Osteoblast (primary cell): ENCODE measurements at regions not wholly inside any gene's neighbourhood (a gene's known extent, or its start where the extent isn't known, plus 50 kb on each side); places are given as distances from the start of the nearest gene placed in this dataset.

ENCODE experiments used
- DNase-seq: peaks from one replicate; pipeline ENCODE4 v3.0.0; 2011; ENCODE audit warnings: low spot score, mixed read lengths; ENCODE audit not compliant: insufficient read length; ENCODE audit errors: missing footprints
- H2AFZ ChIP-seq: 2 replicates; pipeline ENCODE4 v1.6.0; 2011; ENCODE audit warnings: mild to moderate bottlenecking, low read length
- H3K27ac ChIP-seq: 2 replicates; pipeline ENCODE4 v1.5.1; 2011; ENCODE audit warnings: mild to moderate bottlenecking, low read depth, low read length, moderate library complexity
- H3K27me3 ChIP-seq: 2 replicates; pipeline ENCODE4 v1.6.0; 2012; ENCODE audit warnings: mild to moderate bottlenecking, control low read depth, inconsistent platforms, low read length, moderate library complexity; ENCODE audit not compliant: insufficient read depth
- H3K36me3 ChIP-seq: 2 replicates; pipeline ENCODE4 v1.5.1; 2011; ENCODE audit warnings: mild to moderate bottlenecking, low read length, control low read depth, moderate library complexity; ENCODE audit not compliant: insufficient read depth
- H3K4me1 ChIP-seq: 2 replicates; pipeline ENCODE4 v1.5.1; 2011; ENCODE audit warnings: mild to moderate bottlenecking, low read length, control low read depth, moderate library complexity; ENCODE audit not compliant: insufficient read depth
- H3K4me2 ChIP-seq: 2 replicates; pipeline ENCODE4 v1.6.0; 2011; ENCODE audit warnings: mild to moderate bottlenecking, low read length; ENCODE audit not compliant: insufficient read depth
- H3K4me3 ChIP-seq: fragments of 200-600 bp; sonication (generic); 3 replicates; pipeline ENCODE4 v1.5.1; 2012; ENCODE audit warnings: mild to moderate bottlenecking, low read length, inconsistent platforms; ENCODE audit not compliant: insufficient read depth
- H3K79me2 ChIP-seq: 2 replicates; pipeline ENCODE4 v1.6.0; 2012; ENCODE audit warnings: mild to moderate bottlenecking, low read length, control low read depth, inconsistent platforms; ENCODE audit not compliant: insufficient read depth
- H3K9me3 ChIP-seq: 2 replicates; pipeline ENCODE4 v1.5.1; 2011; ENCODE audit warnings: low read depth, low read length, control low read depth
- H4K20me1 ChIP-seq: 2 replicates; pipeline ENCODE4 v1.6.0; 2012; ENCODE audit warnings: mild to moderate bottlenecking, low read length, control low read depth; ENCODE audit not compliant: insufficient read depth
- TF ChIP-seq, protein P1 (sequence below): IDR thresholded peaks from 2 replicates; pipeline ENCODE4 v1.5.1; 2011; ENCODE audit warnings: mild to moderate bottlenecking, low read depth, low read length, moderate library complexity; ENCODE audit errors: extremely low read depth

DNA sequence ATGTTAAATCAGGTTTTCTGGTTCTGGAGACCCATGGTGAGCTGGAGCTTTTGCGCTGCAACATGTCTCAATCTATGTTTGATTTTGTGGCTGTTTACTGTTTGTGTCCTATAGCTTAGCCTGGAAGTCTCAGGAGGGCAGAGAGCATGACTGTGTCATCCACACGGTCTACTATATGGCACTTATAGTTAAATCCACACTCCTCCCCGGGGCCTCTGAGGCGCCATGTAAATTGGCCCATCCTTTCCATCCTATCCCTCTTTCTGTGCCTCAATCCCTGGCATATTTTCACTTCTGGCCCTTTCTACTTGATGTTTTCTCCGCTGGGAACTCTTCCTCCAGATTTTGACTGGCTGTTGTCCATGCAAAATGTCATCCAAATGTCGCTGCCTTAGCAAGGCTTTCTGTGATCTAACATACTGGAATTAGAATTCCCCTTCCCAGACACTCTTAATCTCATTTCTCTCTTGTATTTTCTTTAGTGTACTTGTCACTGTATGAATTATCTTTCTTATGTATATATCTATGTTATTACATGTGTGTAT is 560.8 kb upstream of the RGMA start:
- no peak overlapping the region for H3K27ac ChIP-seq
- peaks cover 4% of the 10 kb centered on the region for H3K9me3 ChIP-seq
- H3K27me3 ChIP-seq, result no peaks in the 10 kb centered on the region
- no peak overlapping the region for H3K4me3 ChIP-seq
- H3K79me2 ChIP-seq, result no peaks in the 10 kb centered on the region
- H3K36me3 ChIP-seq, result no peaks in the 10 kb centered on the region
- H3K4me2 ChIP-seq, result no peak overlapping the region
- DNase-seq, result no peak
- no peak overlapping the region for H2AFZ ChIP-seq
- no peaks in the 10 kb centered on the region for H3K4me1 ChIP-seq
- TF ChIP-seq, protein P1, sequence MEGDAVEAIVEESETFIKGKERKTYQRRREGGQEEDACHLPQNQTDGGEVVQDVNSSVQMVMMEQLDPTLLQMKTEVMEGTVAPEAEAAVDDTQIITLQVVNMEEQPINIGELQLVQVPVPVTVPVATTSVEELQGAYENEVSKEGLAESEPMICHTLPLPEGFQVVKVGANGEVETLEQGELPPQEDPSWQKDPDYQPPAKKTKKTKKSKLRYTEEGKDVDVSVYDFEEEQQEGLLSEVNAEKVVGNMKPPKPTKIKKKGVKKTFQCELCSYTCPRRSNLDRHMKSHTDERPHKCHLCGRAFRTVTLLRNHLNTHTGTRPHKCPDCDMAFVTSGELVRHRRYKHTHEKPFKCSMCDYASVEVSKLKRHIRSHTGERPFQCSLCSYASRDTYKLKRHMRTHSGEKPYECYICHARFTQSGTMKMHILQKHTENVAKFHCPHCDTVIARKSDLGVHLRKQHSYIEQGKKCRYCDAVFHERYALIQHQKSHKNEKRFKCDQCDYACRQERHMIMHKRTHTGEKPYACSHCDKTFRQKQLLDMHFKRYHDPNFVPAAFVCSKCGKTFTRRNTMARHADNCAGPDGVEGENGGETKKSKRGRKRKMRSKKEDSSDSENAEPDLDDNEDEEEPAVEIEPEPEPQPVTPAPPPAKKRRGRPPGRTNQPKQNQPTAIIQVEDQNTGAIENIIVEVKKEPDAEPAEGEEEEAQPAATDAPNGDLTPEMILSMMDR, result no peak
- H4K20me1 ChIP-seq, result no peaks in the 10 kb centered on the region

DNA sequence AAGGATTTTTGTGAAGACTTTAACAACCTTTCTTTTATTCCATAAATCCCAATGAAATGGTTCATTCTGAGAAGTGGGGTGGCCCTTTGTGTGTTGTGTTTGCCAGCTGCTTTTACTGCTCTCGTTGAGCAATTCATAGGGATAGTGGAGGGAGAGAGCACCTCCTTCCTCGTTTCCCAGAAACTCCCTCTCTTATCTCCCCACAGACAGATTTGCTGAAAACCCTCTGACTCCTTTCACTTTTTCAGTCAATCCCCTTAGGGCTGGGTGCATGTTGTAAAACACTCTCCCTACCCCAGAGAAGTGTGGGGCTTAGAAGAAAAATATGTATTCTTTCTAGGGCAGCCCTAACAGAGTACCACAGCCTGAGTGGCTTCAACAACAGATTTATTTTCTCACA is 557.2 kb upstream of the RGMA start:
- Histone ChIP-seq H3K4me2 (no peak overlapping the region), H3K27ac (no peak overlapping the region), H3K27me3 (no peaks in the 10 kb centered on the region), H3K36me3 (no peaks in the 10 kb centered on the region), H3K4me3 (no peak overlapping the region), H2AFZ (no peak overlapping the region), H3K79me2 (no peaks in the 10 kb centered on the region), H3K9me3 (no peaks in the 10 kb centered on the region), H3K4me1 (no peaks in the 10 kb centered on the region), H4K20me1 (no peaks in the 10 kb centered on the region)
- DNase-seq, result no peak
- TF ChIP-seq, protein P1, result no peak

DNA sequence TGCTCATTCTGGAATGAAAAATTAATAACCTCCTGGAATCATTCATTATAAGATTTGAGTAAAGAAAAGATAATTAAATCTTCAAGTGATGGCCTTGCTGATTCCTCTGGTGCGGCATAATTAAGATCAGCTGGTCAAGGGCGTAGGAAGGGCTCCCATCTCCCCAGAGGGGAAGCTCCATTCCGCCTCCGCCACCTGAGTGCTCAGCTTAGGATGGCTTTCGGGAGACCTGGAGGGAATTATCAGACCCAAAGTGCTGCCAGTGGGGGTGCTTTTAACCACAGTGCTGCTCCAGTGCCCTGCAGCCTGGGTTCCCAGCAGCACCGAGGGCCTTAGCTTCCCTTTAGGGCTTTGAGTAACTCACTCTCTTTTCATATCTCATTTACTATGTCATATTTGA is 556.6 kb upstream of the RGMA start:
- Histone ChIP-seq H3K79me2 (no peaks in the 10 kb centered on the region), H3K4me1 (no peaks in the 10 kb centered on the region), H3K4me3 (no peak overlapping the region), H3K27me3 (no peaks in the 10 kb centered on the region), H3K27ac (no peak overlapping the region), H2AFZ (no peak overlapping the region), H3K36me3 (no peaks in the 10 kb centered on the region), H3K4me2 (no peak overlapping the region), H4K20me1 (no peaks in the 10 kb centered on the region), H3K9me3 (no peaks in the 10 kb centered on the region)
- DNase-seq, result no peak
- TF ChIP-seq, protein P1, result no peak

DNA sequence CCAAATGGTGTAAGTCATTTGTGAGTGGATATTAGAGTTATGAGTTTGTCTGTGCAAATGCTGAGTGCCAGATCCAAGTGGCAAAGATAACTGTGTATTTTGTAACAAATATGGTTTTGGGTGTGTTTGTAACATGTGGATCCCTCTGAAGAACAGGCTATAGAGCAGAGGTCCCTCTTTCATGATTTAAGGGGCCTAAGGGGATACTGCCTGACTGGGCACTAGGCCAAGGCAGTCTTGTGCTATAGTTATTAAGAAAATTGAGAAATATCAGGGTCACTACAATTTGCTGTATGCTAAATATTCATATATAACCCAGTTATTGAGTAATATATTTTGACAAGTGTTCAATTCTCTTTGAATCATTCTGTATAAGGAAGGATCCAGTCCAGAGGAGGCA is 555.6 kb upstream of the RGMA start:
- H3K79me2 ChIP-seq, result no peaks in the 10 kb centered on the region
- H3K27me3 ChIP-seq, result no peaks in the 10 kb centered on the region
- H2AFZ ChIP-seq, result no peak overlapping the region

More for the DNA sequence above, 555.6 kb upstream of the RGMA start:
- H3K4me2 ChIP-seq, result no peak overlapping the region
- TF ChIP-seq, protein P1, result no peak
- no peaks in the 10 kb centered on the region for H3K4me1 ChIP-seq
- H3K36me3 ChIP-seq, result no peaks in the 10 kb centered on the region
- no peak for DNase-seq
- H4K20me1 ChIP-seq, result no peaks in the 10 kb centered on the region
- H3K9me3 ChIP-seq, result no peaks in the 10 kb centered on the region
- H3K4me3 ChIP-seq, result no peak overlapping the region
- no peak overlapping the region for H3K27ac ChIP-seq
